ENCODE measurements at regions not wholly inside any gene's neighbourhood (a gene's known extent, or its start where the extent isn't known, plus 50 kb on each side); places are given as distances from the start of the nearest gene placed in this dataset.
A peak's percentile ranks its signal among the peaks of the same experiment; 100 is the strongest.

DNA sequence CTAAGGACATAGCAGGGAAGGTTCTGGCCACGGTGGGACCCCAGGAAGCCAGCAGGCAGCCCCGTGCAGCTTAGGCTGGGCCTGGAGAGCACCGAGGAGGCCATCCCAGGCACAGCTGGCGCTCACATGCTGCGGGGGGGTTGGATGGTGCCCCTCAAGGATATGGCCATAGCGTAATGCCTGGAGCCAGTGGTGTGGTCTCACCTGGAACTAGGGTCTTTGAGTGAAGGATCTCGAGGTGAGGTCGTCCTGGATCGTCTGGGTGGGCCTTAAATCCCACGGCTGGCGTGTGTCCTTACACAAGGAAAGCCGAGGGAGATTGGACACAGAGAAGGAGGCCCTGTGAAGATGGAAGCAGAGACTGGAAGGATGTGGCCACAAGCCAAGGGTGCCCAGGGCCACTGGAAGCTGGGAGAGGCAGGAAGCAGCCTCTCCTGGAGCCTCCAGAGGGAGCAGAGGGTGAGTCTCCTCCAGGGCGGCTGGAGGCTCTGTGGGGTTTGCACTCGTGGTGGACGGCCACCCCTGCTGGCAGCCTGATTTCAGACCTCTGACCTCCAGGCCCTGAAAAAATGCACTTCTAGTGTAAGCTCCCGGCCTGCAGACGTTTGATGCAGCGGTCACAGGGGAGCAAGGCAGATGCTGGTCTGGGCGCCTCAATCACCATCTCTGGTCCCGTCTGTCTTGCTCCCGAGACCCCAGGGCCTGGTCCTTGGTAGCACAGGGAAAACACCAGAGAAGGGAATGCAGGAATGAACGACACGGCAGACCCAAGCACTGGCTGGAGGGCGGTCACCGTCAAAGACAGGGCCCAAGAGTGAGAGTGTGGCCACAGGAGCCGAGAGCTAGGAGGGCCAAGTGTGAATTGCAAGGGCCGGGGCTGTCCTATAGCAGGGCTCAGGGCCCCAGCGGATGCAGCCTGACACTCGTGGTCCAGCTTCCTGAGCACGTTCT lies 218.6 kb downstream of the KIF26A start:
- TF ChIP-seq, protein P1, sequence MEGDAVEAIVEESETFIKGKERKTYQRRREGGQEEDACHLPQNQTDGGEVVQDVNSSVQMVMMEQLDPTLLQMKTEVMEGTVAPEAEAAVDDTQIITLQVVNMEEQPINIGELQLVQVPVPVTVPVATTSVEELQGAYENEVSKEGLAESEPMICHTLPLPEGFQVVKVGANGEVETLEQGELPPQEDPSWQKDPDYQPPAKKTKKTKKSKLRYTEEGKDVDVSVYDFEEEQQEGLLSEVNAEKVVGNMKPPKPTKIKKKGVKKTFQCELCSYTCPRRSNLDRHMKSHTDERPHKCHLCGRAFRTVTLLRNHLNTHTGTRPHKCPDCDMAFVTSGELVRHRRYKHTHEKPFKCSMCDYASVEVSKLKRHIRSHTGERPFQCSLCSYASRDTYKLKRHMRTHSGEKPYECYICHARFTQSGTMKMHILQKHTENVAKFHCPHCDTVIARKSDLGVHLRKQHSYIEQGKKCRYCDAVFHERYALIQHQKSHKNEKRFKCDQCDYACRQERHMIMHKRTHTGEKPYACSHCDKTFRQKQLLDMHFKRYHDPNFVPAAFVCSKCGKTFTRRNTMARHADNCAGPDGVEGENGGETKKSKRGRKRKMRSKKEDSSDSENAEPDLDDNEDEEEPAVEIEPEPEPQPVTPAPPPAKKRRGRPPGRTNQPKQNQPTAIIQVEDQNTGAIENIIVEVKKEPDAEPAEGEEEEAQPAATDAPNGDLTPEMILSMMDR (IDR thresholded peaks at IDR 0.05): no peak
- ChIA-PET CTCF (no interaction called here), POLR2A (no interaction called here)
- Histone ChIP-seq H3K4me3 (ENCODE audit: low read length) (no peak overlapping the region), H3K9me3 (ENCODE audit: control insufficient read depth in 1 of 2, insufficient read depth in 1 of 2, low read length in 2 of 2) (peaks cover 0 to 10% of the 10 kb centered on the region in 2 experiments), H3K27ac (ENCODE audit: low read depth in 1 of 2, low read length in 2 of 2) (no peak overlapping the region), H3K4me1 (ENCODE audit: insufficient read depth, low read length) (peaks cover 4% of the 10 kb centered on the region), H3K27me3 (ENCODE audit: control insufficient read depth in 1 of 2, insufficient read depth in 2 of 2, low read length in 2 of 2) (no peaks in the 10 kb centered on the region), H3K36me3 (ENCODE audit: insufficient read depth, low read length) (no peaks in the 10 kb centered on the region)
- Mint-ChIP-seq H3K4me3 (no peak overlapping the region), H3K36me3 (ENCODE audit: low read depth) (no peaks in the 10 kb centered on the region), H3K27me3 (peaks cover 4% of the 10 kb centered on the region), H3K4me1 (ENCODE audit: low read depth) (no peaks in the 10 kb centered on the region), H3K9me3 (no peaks in the 10 kb centered on the region), H3K27ac (no peak overlapping the region)
- DNase-seq (peak in 1 of 14 experiments; percentile 28), ATAC-seq (ENCODE audit: poor library complexity) (no peak)
- intact Hi-C loops (cut with DNase I, micrococcal nuclease): no loop called here

DNA sequence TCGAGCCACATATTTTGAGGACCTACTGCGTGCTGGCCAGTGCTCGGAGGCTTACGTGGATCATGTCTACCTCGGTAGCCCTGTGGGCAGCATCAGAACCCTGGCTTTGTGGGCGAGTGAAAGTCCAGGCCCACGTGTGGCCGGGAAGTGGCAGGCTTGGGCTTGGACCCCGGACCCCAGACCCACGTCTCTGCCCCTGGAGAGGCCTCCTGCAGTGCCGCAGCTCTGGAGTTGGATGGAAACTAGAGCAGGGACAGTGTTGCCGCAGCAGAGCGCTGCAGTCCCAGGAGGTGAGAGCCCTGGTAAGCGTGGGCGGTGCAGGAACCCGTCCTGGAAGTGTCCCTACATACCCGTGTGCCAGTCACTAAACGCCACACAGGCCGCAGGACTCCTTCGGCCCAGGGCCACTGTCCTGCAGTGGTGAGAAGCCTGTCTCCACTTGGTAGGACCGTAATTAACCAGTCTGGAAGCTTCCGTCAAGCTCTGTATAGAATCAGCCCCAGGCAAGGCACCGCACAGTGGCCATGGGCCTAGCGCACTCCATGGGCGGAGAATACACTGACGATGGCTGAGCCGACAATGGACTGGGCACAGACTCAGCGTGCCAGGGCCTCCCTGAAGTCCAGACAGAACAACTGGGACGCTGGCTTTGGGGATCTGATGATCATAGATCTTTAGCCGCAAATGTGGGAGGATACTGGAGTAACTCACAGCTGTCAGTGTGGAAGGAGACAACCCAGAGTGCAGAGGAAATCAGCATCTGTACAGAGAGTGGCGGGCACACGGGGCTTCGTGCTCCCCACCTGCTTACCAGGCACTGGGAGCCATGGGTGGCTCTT lies 219.5 kb downstream of the KIF26A start:
- intact Hi-C loops (cut with DNase I, micrococcal nuclease): no loop called here

More for the DNA sequence above, 219.5 kb downstream of the KIF26A start:
- CTCF ChIA-PET: no interaction called here
- Histone ChIP-seq H3K4me3 (ENCODE audit: low read length) (no peak overlapping the region), H3K27ac (ENCODE audit: low read depth in 1 of 2, low read length in 2 of 2) (no peak overlapping the region), H3K4me1 (ENCODE audit: insufficient read depth, low read length) (peaks cover 4% of the 10 kb centered on the region), H3K27me3 (ENCODE audit: control insufficient read depth in 1 of 2, insufficient read depth in 2 of 2, low read length in 2 of 2) (no peaks in the 10 kb centered on the region), H3K9me3 (ENCODE audit: control insufficient read depth in 1 of 2, insufficient read depth in 1 of 2, low read length in 2 of 2) (peaks cover 0 to 7% of the 10 kb centered on the region in 2 experiments), H3K36me3 (ENCODE audit: insufficient read depth, low read length) (no peaks in the 10 kb centered on the region)
- Mint-ChIP-seq H3K4me3 (no peak overlapping the region), H3K9me3 (no peaks in the 10 kb centered on the region), H3K4me1 (ENCODE audit: low read depth) (no peaks in the 10 kb centered on the region), H3K27ac (no peak overlapping the region), H3K36me3 (ENCODE audit: low read depth) (no peaks in the 10 kb centered on the region), H3K27me3 (peaks cover 4% of the 10 kb centered on the region)
- POLR2A ChIA-PET: no interaction called here
- TF ChIP-seq, protein P1 (IDR thresholded peaks at IDR 0.05): no peak
- ATAC-seq (ENCODE audit: poor library complexity) (no peak), DNase-seq (peak in 1 of 14 experiments; percentile 27)
